Osteoblast (primary cell): ENCODE measurements at regions not wholly inside any gene's neighbourhood (a gene's known extent, or its start where the extent isn't known, plus 50 kb on each side); places are given as distances from the start of the nearest gene placed in this dataset.

ENCODE experiments used
- DNase-seq: peaks from one replicate; pipeline ENCODE4 v3.0.0; 2011; ENCODE audit warnings: low spot score, mixed read lengths; ENCODE audit not compliant: insufficient read length; ENCODE audit errors: missing footprints
- H2AFZ ChIP-seq: 2 replicates; pipeline ENCODE4 v1.6.0; 2011; ENCODE audit warnings: mild to moderate bottlenecking, low read length
- H3K27ac ChIP-seq: 2 replicates; pipeline ENCODE4 v1.5.1; 2011; ENCODE audit warnings: mild to moderate bottlenecking, low read depth, low read length, moderate library complexity
- H3K27me3 ChIP-seq: 2 replicates; pipeline ENCODE4 v1.6.0; 2012; ENCODE audit warnings: mild to moderate bottlenecking, control low read depth, inconsistent platforms, low read length, moderate library complexity; ENCODE audit not compliant: insufficient read depth
- H3K36me3 ChIP-seq: 2 replicates; pipeline ENCODE4 v1.5.1; 2011; ENCODE audit warnings: mild to moderate bottlenecking, low read length, control low read depth, moderate library complexity; ENCODE audit not compliant: insufficient read depth
- H3K4me1 ChIP-seq: 2 replicates; pipeline ENCODE4 v1.5.1; 2011; ENCODE audit warnings: mild to moderate bottlenecking, low read length, control low read depth, moderate library complexity; ENCODE audit not compliant: insufficient read depth
- H3K4me2 ChIP-seq: 2 replicates; pipeline ENCODE4 v1.6.0; 2011; ENCODE audit warnings: mild to moderate bottlenecking, low read length; ENCODE audit not compliant: insufficient read depth
- H3K4me3 ChIP-seq: fragments of 200-600 bp; sonication (generic); 3 replicates; pipeline ENCODE4 v1.5.1; 2012; ENCODE audit warnings: mild to moderate bottlenecking, low read length, inconsistent platforms; ENCODE audit not compliant: insufficient read depth
- H3K79me2 ChIP-seq: 2 replicates; pipeline ENCODE4 v1.6.0; 2012; ENCODE audit warnings: mild to moderate bottlenecking, low read length, control low read depth, inconsistent platforms; ENCODE audit not compliant: insufficient read depth
- H3K9me3 ChIP-seq: 2 replicates; pipeline ENCODE4 v1.5.1; 2011; ENCODE audit warnings: low read depth, low read length, control low read depth
- H4K20me1 ChIP-seq: 2 replicates; pipeline ENCODE4 v1.6.0; 2012; ENCODE audit warnings: mild to moderate bottlenecking, low read length, control low read depth; ENCODE audit not compliant: insufficient read depth
- TF ChIP-seq, protein P1 (sequence below): IDR thresholded peaks from 2 replicates; pipeline ENCODE4 v1.5.1; 2011; ENCODE audit warnings: mild to moderate bottlenecking, low read depth, low read length, moderate library complexity; ENCODE audit errors: extremely low read depth

DNA sequence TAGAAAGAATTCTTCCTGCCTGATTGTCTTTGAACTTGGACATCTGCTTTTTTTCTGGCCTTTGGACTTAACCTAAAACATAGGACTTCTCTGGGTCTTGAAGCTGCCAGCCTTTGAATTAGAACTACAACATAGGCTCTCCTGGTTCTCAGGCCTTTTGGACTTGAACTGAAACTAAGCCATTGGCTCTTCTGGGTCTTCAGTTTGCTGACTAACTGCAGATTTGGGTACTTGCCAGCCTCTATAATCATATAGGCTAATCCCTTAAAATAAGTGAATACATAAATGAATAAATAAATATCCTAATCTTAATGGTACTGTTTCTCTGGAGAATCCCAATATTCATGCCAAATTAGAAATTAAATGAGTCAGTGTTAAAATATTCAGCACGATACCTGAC lies 473.4 kb upstream of the PAPPA start:
- Histone ChIP-seq H3K4me2 (no peak overlapping the region), H3K27me3 (no peaks in the 10 kb centered on the region), H3K4me1 (no peaks in the 10 kb centered on the region), H3K4me3 (no peak overlapping the region), H3K79me2 (no peaks in the 10 kb centered on the region), H3K36me3 (no peaks in the 10 kb centered on the region), H3K27ac (no peak overlapping the region), H2AFZ (peak overlapping the region; percentile 40), H4K20me1 (no peaks in the 10 kb centered on the region), H3K9me3 (no peaks in the 10 kb centered on the region)
- DNase-seq = no peak
- TF ChIP-seq, protein P1, sequence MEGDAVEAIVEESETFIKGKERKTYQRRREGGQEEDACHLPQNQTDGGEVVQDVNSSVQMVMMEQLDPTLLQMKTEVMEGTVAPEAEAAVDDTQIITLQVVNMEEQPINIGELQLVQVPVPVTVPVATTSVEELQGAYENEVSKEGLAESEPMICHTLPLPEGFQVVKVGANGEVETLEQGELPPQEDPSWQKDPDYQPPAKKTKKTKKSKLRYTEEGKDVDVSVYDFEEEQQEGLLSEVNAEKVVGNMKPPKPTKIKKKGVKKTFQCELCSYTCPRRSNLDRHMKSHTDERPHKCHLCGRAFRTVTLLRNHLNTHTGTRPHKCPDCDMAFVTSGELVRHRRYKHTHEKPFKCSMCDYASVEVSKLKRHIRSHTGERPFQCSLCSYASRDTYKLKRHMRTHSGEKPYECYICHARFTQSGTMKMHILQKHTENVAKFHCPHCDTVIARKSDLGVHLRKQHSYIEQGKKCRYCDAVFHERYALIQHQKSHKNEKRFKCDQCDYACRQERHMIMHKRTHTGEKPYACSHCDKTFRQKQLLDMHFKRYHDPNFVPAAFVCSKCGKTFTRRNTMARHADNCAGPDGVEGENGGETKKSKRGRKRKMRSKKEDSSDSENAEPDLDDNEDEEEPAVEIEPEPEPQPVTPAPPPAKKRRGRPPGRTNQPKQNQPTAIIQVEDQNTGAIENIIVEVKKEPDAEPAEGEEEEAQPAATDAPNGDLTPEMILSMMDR = no peak

GRCh38 chr9:115681585-115681984 lies 472.0 kb upstream of the PAPPA start:
- Histone ChIP-seq H3K79me2 (no peaks in the 10 kb centered on the region), H3K9me3 (no peaks in the 10 kb centered on the region), H3K4me2 (no peak overlapping the region), H3K27me3 (no peaks in the 10 kb centered on the region), H3K4me1 (no peaks in the 10 kb centered on the region), H2AFZ (no peak overlapping the region), H3K36me3 (no peaks in the 10 kb centered on the region), H3K27ac (no peak overlapping the region), H3K4me3 (no peak overlapping the region), H4K20me1 (no peaks in the 10 kb centered on the region)
- TF ChIP-seq, protein P1 = no peak
- DNase-seq = no peak

DNA sequence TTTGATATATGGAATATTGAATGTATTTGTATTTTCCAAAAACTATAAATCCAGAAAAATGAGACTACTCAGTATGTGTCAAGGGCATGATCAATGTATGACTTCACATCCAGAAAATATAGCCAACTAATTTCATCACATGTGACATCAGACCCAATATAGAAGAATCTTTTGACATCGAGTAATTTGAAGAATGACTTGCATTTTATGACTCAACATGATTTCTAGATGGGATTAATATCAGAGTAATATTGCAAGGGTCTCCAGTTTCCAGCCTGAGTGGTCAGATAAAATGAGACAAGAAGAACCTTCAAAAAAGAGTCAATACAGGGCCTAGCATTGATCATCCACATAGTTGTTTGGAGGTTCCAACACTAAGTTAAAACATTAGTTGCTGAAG lies 467.5 kb upstream of the PAPPA start:
- Histone ChIP-seq H3K27me3 (no peaks in the 10 kb centered on the region), H2AFZ (no peak overlapping the region), H3K36me3 (no peaks in the 10 kb centered on the region), H3K27ac (no peak overlapping the region), H3K79me2 (no peaks in the 10 kb centered on the region), H4K20me1 (no peaks in the 10 kb centered on the region), H3K4me2 (no peak overlapping the region), H3K9me3 (no peaks in the 10 kb centered on the region), H3K4me3 (no peak overlapping the region), H3K4me1 (peaks cover 6% of the 10 kb centered on the region)
- TF ChIP-seq, protein P1 = no peak
- DNase-seq = no peak

- no peak overlapping the region for H3K4me2 ChIP-seq
- DNase-seq = no peak
- H3K79me2 ChIP-seq = no peaks in the 10 kb centered on the region
- H3K4me3 ChIP-seq = no peak overlapping the region
- H3K4me1 ChIP-seq = peaks cover 18% of the 10 kb centered on the region
- no peaks in the 10 kb centered on the region for H3K27me3 ChIP-seq
- no peak overlapping the region for H2AFZ ChIP-seq
- no peak overlapping the region for H3K27ac ChIP-seq
- no peaks in the 10 kb centered on the region for H4K20me1 ChIP-seq
- H3K9me3 ChIP-seq = no peaks in the 10 kb centered on the region
- TF ChIP-seq, protein P1 = no peak
- no peaks in the 10 kb centered on the region for H3K36me3 ChIP-seq
Observed at GRCh38 chr9:115687356-115687755, 466.2 kb upstream of the PAPPA start.
